NOMO-1 treated with dmso at 0.1 percent for 144 hours (cell line): ENCODE measurements at regions not wholly inside any gene's neighbourhood (a gene's known extent, or its start where the extent isn't known, plus 50 kb on each side); places are given as distances from the start of the nearest gene placed in this dataset.

Experiments
- DNase-seq: peaks from one replicate; lab custom pipeline; 2025; ENCODE audit not compliant: unreplicated experiment; lab: John Stamatoyannopoulos, UW

- no peak for DNase-seq
Measured at GRCh38 chr6:137357263-137357947, 136.8 kb downstream of the OLIG3 start.

DNA sequence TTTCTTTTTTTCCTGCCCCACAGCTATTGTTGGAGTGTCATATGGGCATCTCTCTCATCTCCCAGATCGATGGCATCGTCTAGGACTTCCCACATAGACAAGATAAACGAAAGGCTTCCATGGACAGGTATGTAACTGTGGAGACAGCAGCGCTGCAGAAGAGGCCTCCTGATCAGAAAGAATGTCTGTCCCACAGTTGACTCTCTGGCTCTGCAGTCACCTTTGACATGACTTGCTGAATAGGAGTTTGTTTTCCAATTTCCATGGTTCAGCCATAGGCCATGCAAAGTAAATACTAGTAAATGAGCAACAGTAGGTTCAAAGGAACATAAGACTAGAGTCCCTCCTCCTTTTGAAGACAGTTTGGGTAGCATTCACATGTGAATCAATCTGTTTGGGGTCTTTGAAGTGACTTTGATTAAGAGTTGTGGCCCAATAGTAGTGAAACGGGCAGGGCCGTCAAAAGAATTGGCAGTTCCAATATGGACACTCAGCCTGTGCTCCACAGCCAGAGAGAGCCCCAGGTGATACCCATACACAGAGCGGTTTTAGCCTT, 134.7 kb upstream of the IFNGR1 start:
- no peak for DNase-seq

DNA sequence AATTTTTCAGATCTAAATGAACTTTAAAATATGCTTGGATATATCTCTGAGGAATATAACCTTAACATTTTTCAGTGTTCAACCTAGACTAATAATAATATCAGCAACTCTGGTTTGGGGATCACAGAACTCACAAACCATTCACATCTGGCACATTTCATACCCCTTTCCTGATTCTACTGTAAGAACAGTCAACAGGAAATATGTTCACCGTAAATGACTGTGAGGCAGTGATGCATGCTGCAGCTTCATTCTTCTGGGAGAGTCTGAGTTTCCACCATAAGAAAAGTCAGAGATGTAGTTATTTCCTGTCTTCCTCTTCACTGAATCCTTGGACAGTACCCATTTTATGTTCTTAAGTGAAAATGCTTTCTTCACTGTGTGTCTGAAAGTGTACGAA, 134.2 kb upstream of the IFNGR1 start:
- no peak for DNase-seq

GRCh38 chr6:137352859-137353258, 133.7 kb upstream of the IFNGR1 start:
- DNase-seq, result no peak

- DNase-seq, result peak; percentile 76
Measured at GRCh38 chr6:137351890-137352289, 132.7 kb upstream of the IFNGR1 start.

DNA sequence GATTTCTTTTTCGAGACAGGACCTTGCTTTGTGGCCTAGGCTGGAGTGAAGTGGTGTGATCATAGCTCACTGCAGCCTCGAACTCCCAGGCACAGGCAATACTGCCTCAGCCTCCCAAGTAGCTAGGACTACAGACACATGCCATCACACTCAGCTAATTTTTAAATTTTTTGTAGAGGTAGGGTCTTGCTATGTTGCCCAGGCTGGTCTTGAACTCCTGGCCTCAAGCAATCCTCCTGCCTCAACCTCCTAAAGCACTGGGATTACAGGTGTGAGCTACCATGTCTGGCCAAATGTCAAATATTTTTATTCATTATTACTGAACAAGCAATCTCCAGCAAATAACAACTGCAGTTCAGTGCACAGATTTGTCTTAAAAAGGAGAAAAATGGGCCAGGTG, 131.7 kb upstream of the IFNGR1 start:
- no peak for DNase-seq

DNA sequence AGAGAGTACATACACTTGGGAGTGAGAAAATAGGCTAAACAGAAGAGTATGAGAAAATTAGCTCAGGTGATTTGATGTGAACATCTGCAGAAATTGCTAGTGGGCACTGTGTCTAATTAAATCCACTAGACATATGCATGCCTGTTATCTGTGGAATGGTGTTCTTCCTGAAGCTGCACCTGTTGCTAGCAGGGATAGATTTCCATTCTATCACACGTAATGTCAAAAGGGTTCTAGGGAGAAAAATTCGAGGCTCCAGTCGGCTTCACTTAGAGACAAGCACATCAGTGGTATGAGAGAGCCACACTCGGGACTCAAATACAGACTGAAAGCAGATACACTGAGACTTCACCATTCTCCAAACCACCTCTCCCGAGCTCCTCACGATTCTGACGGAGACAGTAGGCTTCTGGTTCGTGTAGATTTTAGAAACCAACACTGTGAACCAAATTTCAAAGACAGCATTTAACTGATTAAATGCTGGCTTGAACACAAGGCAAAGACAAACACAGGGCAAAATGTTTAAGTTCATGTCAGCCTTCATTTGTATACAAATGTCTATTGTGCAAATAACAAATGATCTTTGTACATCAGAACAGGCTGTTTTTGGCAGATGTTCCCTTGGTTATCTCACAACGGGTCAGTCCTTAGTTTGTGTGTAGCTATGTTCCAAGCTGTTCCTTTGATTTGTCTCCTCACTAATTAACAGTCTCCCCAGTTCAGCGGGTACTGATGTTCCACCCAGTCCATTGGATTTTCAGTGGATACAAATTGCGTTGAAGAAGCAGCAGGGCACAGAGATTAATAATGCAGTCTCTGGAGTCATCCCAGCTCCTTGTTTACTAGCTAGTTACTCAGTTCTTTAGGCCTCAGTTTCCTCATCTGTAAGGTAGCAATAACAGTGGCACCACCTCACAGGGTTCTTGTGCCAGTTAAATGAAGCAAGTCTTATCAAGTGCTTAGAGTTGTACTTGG, 131.0 kb upstream of the IFNGR1 start:
- no peak for DNase-seq

DNA sequence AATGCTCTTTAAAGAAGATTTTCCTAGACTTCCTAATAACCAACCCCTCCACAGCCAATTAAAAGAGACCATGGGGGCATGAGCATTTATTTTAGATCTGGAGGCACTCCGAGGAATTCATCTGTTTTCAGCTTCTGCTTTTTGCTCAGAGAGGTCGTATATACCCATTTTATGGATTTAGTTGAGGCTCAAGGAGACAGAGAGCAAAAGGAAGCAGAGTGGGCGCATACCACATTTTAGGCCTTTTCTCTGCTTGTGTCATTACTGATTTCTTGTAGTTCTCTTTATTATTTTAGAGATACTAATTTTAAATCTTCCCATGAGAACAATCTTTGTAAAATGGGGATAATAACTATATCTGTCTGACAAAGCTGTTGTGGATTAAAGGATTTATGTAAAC, 129.6 kb upstream of the IFNGR1 start:
- DNase-seq, result no peak

DNA sequence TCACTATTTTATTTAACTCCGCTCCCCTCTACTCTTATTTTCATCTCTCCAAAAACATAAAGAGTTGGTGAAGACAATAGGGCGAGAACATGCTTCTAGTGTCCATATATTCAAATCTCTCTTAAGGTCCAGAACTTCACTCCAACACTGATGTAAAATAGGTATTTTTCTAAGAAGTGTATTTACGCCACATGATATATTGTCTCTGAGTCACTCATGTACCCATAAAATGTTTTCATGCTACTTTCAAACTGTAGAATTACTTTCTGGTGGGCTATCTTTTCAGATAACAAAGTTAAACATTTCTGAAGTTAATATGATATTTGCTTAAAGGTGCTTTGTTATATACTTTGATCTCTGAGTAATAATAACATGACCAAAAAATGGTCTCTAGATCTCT, 124.1 kb upstream of the IFNGR1 start:
- DNase-seq, result no peak

GRCh38 chr6:137342607-137343190, 123.5 kb upstream of the IFNGR1 start:
- DNase-seq, result no peak

DNA sequence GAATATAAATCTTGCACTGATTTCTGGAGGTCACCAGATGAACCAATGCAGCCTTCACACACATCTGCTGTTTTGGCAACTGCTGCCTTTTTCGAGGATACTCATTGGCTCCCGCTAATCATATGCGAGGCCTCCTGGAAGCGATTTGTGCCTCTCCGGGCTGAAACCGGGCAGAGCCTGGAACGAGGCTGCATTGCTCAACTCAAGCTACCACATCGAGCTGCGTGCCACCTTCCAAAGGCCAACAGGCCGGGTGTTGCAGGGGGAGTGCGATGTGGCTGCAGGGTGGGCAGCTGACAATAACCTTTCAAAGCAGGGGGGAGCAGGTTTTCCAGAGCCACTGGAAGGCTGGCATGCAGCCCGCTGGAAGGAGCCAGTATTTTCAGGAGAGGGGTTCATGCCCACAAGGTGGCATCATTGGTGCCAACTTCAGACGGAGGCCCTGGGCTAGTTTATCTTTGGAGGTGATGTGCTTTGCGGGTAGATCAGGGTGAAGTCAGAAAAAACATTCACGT, 122.6 kb upstream of the IFNGR1 start:
- peak; percentile 22 for DNase-seq

DNA sequence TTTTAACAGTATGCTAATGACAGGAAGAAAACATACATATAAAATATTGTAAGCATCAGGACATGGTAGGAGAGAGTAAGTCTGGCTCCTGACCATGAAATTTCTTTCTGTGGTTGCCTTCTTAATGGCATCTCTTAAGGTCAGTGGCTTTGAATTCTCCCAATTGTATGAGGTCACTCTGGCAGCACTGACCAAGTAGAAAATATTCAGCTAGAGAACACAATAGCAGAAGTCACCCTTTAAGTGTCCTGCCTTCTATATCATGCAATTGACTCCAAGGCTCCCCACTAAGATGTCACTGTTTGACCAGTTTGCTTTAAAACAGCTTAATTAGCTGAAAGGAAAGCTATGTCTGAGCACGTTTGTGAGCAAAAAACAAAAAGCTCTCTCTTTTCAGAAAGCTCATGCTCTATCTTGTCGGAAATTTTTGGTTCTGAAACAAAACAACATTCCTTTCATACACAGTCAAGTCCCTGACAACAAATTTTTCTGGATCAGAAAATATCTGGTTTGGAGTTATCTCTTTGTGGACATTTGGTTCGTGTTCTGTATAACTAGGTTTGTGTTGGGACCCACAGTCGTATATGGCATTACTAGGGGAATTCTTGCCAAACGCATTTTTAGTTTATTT, 120.9 kb upstream of the IFNGR1 start:
- DNase-seq, result no peak

- no peak for DNase-seq
Measured at GRCh38 chr6:137334884-137335283, 115.7 kb upstream of the IFNGR1 start.

DNA sequence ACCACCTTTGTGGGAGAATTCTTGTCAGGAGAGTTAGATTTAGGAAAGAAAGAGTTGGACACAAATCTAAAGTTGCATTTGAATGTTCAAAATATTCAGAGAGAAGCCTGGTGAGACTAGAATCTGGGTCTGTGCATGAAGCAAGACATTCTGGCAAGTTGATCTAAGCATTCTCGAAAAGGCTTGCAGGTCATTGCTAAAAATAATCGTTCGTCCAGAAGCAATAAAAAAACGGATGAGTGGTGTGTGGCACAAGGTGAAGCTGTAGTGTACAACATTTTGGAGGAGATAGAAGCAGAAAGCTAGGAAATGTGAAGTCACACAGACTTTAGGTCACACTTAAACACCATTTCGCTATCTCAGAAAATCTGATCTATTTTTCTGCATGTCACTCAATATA, 114.9 kb upstream of the IFNGR1 start:
- no peak for DNase-seq

- DNase-seq, result no peak
Measured at GRCh38 chr6:137332637-137333280, 113.6 kb upstream of the IFNGR1 start.

GRCh38 chr6:137323860-137324259, 104.7 kb upstream of the IFNGR1 start:
- no peak for DNase-seq

DNA sequence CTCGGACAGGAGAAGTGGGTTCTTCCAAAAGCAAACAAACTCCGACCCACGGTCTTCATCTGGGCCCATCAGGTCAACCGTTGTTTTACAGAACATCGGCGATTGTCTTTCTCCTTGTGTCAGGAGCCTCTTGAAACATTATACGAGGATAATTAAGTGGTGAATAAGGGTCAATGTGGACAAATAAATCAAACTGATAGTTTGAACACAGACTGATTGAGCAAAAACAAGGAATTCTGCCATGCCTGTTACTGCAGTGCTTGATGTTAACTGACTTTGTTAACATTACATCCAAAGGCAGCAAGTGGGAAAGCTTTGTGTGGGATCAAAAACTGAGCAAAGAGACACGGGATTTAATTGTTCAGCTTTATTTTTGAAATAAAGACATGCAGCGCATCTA, 101.1 kb upstream of the IFNGR1 start:
- DNase-seq, result no peak

- DNase-seq, result peak; percentile 3
Measured at GRCh38 chr6:137316626-137317025, 97.4 kb upstream of the IFNGR1 start.

DNA sequence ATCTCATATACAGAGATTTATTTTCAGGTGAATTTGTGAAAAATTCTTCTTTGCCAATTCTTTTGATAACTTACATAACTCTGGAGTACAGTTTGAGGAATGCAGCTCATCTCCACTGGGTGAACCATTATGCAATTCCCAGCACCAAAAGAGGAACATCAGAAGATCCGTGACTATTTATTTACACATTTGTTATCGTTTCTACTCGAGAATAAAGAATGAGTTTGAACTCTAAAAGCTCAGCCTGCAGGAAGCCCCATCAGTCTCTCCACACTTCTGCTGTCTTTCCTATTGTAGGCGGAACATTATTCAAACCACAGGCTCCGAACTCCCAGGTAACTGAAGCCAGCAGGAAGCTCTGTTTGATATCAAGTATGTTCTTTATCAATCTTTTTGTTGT, 95.9 kb upstream of the IFNGR1 start:
- DNase-seq, result peak; percentile 4
